ENCODE measurements at regions not wholly inside any gene's neighbourhood (a gene's known extent, or its start where the extent isn't known, plus 50 kb on each side); places are given as distances from the start of the nearest gene placed in this dataset.

DNA sequence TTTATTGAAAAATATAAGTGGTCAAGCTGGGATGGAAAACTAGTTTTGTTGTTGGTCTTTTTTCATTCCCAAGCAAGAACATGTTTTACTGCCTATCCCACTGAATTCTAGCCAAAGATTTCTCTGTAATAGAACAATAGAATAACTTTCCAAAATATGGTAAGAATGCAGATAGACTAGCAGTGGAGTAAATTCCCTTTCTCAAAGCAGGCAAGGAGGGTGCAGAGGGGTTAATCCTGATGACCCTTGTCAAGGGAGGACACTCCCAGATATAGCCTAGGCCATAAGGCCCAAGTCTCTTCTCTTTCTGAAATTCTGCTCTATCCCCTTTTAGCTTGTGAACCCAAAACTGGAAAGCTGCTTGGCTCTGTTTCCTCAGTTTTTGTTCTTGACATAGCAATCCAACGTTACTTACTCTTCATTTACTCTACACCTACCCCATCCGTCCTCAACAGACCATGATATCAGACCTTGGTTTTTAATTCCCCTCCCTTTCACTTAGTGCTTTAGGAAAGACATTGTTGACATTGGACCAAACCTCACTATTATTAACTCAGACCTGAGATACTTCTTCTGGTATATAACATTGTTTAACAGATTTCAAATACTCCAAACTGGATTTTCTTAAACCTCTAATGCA lies 453.6 kb upstream of the THBS1 start:
- TF ChIP-seq POLR2AphosphoS5 (IDR thresholded peaks at IDR 0.05) (no peak), POLR2A (IDR thresholded peaks at IDR 0.05) (no peak)

Measured in spleen (tissue), 3 donors.